SK-N-SH (cell line): ENCODE measurements at regions not wholly inside any gene's neighbourhood (a gene's known extent, or its start where the extent isn't known, plus 50 kb on each side); places are given as distances from the start of the nearest gene placed in this dataset.

Source experiments
- RFX5 ChIP-seq: IDR thresholded peaks from 2 replicates; pipeline ENCODE4 v1.6.1; 2012; ENCODE audit warnings: mild to moderate bottlenecking, improper control_type of control experiment, low read length
- SIN3A ChIP-seq: IDR thresholded peaks from 2 replicates; pipeline ENCODE4 v1.6.1; 2012; ENCODE audit warnings: low read depth, mild to moderate bottlenecking, low read length, moderate library complexity, borderline replicate concordance
- YY1 ChIP-seq: IDR thresholded peaks from 2 replicates; pipeline ENCODE4 v1.4.0; 2012; ENCODE audit warnings: low read depth, mild to moderate bottlenecking
- TF ChIP-seq, protein P1 (sequence below): IDR thresholded peaks from 2 replicates; pipeline ENCODE4 v1.6.1; 2012; ENCODE audit warnings: mild to moderate bottlenecking, low read depth, low read length, moderate library complexity
- TF ChIP-seq, protein P2 (sequence below): fragments of 200-600 bp; sonication (generic); IDR thresholded peaks from 2 replicates; pipeline ENCODE4 v1.6.1; 2017; ENCODE audit warnings: antibody characterized with exemption, mild to moderate bottlenecking, moderate library complexity

DNA sequence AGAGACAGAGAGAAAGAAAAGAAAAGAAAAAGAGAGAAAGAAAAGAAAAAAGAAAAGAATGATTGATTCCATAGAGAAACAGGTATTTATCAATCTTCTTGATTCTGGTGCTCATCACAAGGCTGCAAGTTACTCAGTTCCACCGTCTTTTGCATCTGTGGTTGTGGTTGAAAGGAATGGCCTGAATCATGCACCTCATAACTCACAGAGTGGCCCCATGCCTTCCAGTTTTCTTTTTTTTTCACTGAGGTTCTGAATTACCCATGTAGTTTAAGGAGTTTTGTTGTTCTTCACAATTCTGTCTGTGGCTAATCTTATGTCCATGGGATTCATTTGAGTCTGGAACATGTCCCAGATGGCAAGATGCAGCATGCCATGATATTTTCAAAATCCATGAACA lies 156.0 kb downstream of the ZNF33B start:
- TF ChIP-seq, protein P1, sequence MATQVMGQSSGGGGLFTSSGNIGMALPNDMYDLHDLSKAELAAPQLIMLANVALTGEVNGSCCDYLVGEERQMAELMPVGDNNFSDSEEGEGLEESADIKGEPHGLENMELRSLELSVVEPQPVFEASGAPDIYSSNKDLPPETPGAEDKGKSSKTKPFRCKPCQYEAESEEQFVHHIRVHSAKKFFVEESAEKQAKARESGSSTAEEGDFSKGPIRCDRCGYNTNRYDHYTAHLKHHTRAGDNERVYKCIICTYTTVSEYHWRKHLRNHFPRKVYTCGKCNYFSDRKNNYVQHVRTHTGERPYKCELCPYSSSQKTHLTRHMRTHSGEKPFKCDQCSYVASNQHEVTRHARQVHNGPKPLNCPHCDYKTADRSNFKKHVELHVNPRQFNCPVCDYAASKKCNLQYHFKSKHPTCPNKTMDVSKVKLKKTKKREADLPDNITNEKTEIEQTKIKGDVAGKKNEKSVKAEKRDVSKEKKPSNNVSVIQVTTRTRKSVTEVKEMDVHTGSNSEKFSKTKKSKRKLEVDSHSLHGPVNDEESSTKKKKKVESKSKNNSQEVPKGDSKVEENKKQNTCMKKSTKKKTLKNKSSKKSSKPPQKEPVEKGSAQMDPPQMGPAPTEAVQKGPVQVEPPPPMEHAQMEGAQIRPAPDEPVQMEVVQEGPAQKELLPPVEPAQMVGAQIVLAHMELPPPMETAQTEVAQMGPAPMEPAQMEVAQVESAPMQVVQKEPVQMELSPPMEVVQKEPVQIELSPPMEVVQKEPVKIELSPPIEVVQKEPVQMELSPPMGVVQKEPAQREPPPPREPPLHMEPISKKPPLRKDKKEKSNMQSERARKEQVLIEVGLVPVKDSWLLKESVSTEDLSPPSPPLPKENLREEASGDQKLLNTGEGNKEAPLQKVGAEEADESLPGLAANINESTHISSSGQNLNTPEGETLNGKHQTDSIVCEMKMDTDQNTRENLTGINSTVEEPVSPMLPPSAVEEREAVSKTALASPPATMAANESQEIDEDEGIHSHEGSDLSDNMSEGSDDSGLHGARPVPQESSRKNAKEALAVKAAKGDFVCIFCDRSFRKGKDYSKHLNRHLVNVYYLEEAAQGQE = no peak
- TF ChIP-seq, protein P2, sequence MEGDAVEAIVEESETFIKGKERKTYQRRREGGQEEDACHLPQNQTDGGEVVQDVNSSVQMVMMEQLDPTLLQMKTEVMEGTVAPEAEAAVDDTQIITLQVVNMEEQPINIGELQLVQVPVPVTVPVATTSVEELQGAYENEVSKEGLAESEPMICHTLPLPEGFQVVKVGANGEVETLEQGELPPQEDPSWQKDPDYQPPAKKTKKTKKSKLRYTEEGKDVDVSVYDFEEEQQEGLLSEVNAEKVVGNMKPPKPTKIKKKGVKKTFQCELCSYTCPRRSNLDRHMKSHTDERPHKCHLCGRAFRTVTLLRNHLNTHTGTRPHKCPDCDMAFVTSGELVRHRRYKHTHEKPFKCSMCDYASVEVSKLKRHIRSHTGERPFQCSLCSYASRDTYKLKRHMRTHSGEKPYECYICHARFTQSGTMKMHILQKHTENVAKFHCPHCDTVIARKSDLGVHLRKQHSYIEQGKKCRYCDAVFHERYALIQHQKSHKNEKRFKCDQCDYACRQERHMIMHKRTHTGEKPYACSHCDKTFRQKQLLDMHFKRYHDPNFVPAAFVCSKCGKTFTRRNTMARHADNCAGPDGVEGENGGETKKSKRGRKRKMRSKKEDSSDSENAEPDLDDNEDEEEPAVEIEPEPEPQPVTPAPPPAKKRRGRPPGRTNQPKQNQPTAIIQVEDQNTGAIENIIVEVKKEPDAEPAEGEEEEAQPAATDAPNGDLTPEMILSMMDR = no peak
- TF ChIP-seq RFX5 = no peak
- no peak for TF ChIP-seq YY1
- TF ChIP-seq SIN3A = no peak
